GM12878 (cell line): ENCODE measurements at regions not wholly inside any gene's neighbourhood (a gene's known extent, or its start where the extent isn't known, plus 50 kb on each side); places are given as distances from the start of the nearest gene placed in this dataset.

ENCODE experiments used
- ATAC-seq: fragments of 200-7000 bp; cut with Tn5 transposase; 3 replicates; pipeline ENCODE4 v1.9.1; 2020; ENCODE audit warnings: mild to moderate bottlenecking, moderate library complexity
- BruUV-seq: library from RNA; stranded (reverse); fragments of 400-500 nt; replicated peaks from 2 replicates; lab custom pipeline; 2021; lab: Mats Ljungman, UMichigan
- CTCF ChIA-PET: fragments of 300-600 bp; sonication (Branson Sonifier 250); formaldehyde crosslinking; extraction: SDS; loops from one replicate; lab custom pipeline; 2021; ENCODE audit warnings: inconsistent platforms; lab: Yijun Ruan, JAX
- POLR2A ChIA-PET: fragments of 350-600 bp; formaldehyde crosslinking; extraction: SDS; loops from one replicate; lab custom pipeline; 2021; ENCODE audit warnings: inconsistent platforms; lab: Charles Lee
- RAD21 ChIA-PET: fragments of 300-600 bp; sonication (Branson Sonifier 250); formaldehyde crosslinking; loops from one replicate; lab custom pipeline; 2023; ENCODE audit warnings: antibody characterized with exemption; ENCODE audit not compliant: unreplicated experiment; lab: Charles Lee
- SMC1A ChIA-PET: fragments of 300-600 bp; sonication (Branson Sonifier 250); formaldehyde crosslinking; loops from one replicate; lab custom pipeline; 2023; ENCODE audit not compliant: unreplicated experiment, uncharacterized antibody; lab: Charles Lee
- DNase-seq: peaks from one replicate; pipeline ENCODE4 v3.0.0-alpha.2; 2011; ENCODE audit warnings: low read depth, low spot score
- FAIRE-seq: peaks from 3 replicates; lab custom pipeline; 2011; peaks lifted over from hg19 to GRCh38; lab: Jason Lieb, UNC
- H2AFZ ChIP-seq: 2 replicates; pipeline ENCODE4 v1.6.0; 2011; ENCODE audit warnings: low read depth, low read length, control low read depth; ENCODE audit not compliant: control insufficient read depth
- H3K27ac ChIP-seq: 2 replicates; pipeline ENCODE4 v1.5.1; 2011; ENCODE audit warnings: control low read depth; ENCODE audit not compliant: control insufficient read depth, insufficient read depth
- H3K27me3 ChIP-seq, 2 experiments: replicated peaks in 1 of 2; 2 replicates each; pipeline versions ENCODE4 v1.6.0 to v1.6.1; 2011; ENCODE audit warnings: low read length in 1 of 2; ENCODE audit not compliant: control insufficient read depth in 2 of 2, insufficient read depth in 2 of 2
- H3K36me3 ChIP-seq, 2 experiments: 2 replicates each; pipeline ENCODE4 v1.5.1; 2011; ENCODE audit warnings: low read length in 1 of 2; ENCODE audit not compliant: control insufficient read depth in 2 of 2, insufficient read depth in 2 of 2
- H3K4me1 ChIP-seq: 2 replicates; pipeline ENCODE4 v1.6.1; 2011; ENCODE audit warnings: mild to moderate bottlenecking, low read length, moderate library complexity, mixed read lengths; ENCODE audit not compliant: control insufficient read depth, insufficient read depth
- H3K4me2 ChIP-seq: 2 replicates; pipeline ENCODE4 v1.6.0; 2011; ENCODE audit warnings: control low read depth; ENCODE audit not compliant: control insufficient read depth, insufficient read depth
- H3K4me3 ChIP-seq: fragments of 200-600 bp; sonication (generic); 2 replicates; pipeline ENCODE4 v1.5.1; 2016
- H3K79me2 ChIP-seq: 2 replicates; pipeline ENCODE4 v1.6.0; 2011; ENCODE audit warnings: low read length; ENCODE audit not compliant: control insufficient read depth, insufficient read depth
- H3K9ac ChIP-seq: 2 replicates; pipeline ENCODE4 v1.8.0; 2011; ENCODE audit warnings: low read length, control low read depth, mixed read lengths; ENCODE audit not compliant: control insufficient read depth, insufficient read depth
- H3K9me3 ChIP-seq: replicated peaks from 3 replicates; pipeline ENCODE4 v1.5.1; 2011; ENCODE audit warnings: mild to moderate bottlenecking, low read length; ENCODE audit not compliant: control insufficient read depth, insufficient read depth
- H4K20me1 ChIP-seq: 2 replicates; pipeline ENCODE4 v1.6.0; 2011; ENCODE audit not compliant: control insufficient read depth, insufficient read depth
- BCL11A ChIP-seq: IDR thresholded peaks from 2 replicates; pipeline ENCODE4 v1.6.1; 2011; ENCODE audit warnings: low read depth, low read length
- HDGF ChIP-seq: fragments of 450-650 bp; IDR thresholded peaks from 2 replicates; pipeline ENCODE4 v1.6.1; 2016; ENCODE audit warnings: antibody characterized with exemption
- RAD21 ChIP-seq: IDR thresholded peaks from 2 replicates; pipeline ENCODE4 v1.6.1; 2011; ENCODE audit warnings: mild to moderate bottlenecking, low read depth, low read length, moderate library complexity; ENCODE audit not compliant: insufficient read depth
- SMARCA5 ChIP-seq: fragments of 450-650 bp; IDR thresholded peaks from 2 replicates; pipeline ENCODE4 v1.6.1; 2017; ENCODE audit warnings: mild to moderate bottlenecking
- SMC3 ChIP-seq: IDR thresholded peaks from 2 replicates; pipeline ENCODE4 v1.6.1; 2011; ENCODE audit warnings: low read length, improper control_type of control experiment, borderline replicate concordance
- SREBF1 ChIP-seq: IDR thresholded peaks from 2 replicates; pipeline ENCODE4 v1.6.1; 2012; ENCODE audit warnings: mild to moderate bottlenecking, low read length
- TCF3 ChIP-seq: IDR thresholded peaks from 2 replicates; pipeline ENCODE4 v1.6.1; 2012; ENCODE audit warnings: low read depth, mild to moderate bottlenecking, low read length, borderline replicate concordance; ENCODE audit not compliant: insufficient read depth
- ZNF622 ChIP-seq: fragments of 450-650 bp; IDR thresholded peaks from 2 replicates; pipeline ENCODE4 v1.6.1; 2017; ENCODE audit warnings: mild to moderate bottlenecking, inconsistent platforms
- in situ Hi-C: fragments of 300-500 bp; cut with MboI; formaldehyde crosslinking; loops from 9 replicates; pipeline ENCODE4 v1.14.3; 2018; ENCODE audit warnings: mixed read lengths
- intact Hi-C: fragments of 100-400 bp; cut with micrococcal nuclease; formaldehyde crosslinking; loops from one replicate; pipeline ENCODE4 v1.14.2; 2022; ENCODE audit not compliant: unreplicated experiment
- TF ChIP-seq, protein P1 (sequence below): IDR thresholded peaks from 2 replicates; pipeline ENCODE4 v1.6.1; 2012; ENCODE audit warnings: improper control_type of control experiment, low read depth, low read length; ENCODE audit not compliant: insufficient replicate concordance
- TF ChIP-seq, protein P2 (sequence below): IDR thresholded peaks from 2 replicates; pipeline ENCODE4 v1.6.1; 2011; ENCODE audit warnings: low read depth, low read length, improper control_type of control experiment, borderline replicate concordance
- TF ChIP-seq, protein P3 (sequence below), 3 experiments: IDR thresholded peaks in 2 of 3; conservative IDR thresholded peaks in 1 of 3; 2 replicates each; pipeline ENCODE4 v1.5.1; 2011; ENCODE audit warnings: low read depth in 3 of 3, low read length in 3 of 3, mild to moderate bottlenecking in 3 of 3, control low read depth in 2 of 3, moderate library complexity in 2 of 3, inconsistent platforms in 1 of 3, mixed read lengths in 1 of 3; ENCODE audit not compliant: control insufficient read depth in 2 of 3, insufficient read depth in 1 of 3; ENCODE audit errors: extremely low read depth in 1 of 3
- TF ChIP-seq, protein P4 (sequence below): fragments of 450-650 bp; IDR thresholded peaks from 2 replicates; pipeline ENCODE4 v1.6.1; 2017; ENCODE audit warnings: mild to moderate bottlenecking, moderate library complexity

DNA sequence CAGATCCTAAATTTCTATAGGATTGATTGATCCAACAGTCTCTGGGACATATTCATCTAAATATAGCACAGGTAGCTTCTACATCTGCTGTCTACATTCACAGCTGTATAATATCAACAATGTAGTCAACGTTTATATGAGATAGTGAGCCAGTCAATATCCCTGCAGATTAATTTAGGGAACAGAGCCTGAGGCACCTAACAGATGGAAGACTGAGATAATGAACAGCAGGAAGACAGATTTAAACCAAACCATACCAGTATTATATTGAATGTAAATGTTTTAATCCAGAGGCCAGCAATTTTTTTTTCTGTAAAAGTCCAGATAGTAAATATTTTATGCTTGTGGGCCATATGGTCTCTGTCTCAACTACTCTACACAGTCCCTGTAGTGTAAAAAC is 2072.4 kb downstream of the MRPL39 start (continued):
- TF ChIP-seq, protein P1, sequence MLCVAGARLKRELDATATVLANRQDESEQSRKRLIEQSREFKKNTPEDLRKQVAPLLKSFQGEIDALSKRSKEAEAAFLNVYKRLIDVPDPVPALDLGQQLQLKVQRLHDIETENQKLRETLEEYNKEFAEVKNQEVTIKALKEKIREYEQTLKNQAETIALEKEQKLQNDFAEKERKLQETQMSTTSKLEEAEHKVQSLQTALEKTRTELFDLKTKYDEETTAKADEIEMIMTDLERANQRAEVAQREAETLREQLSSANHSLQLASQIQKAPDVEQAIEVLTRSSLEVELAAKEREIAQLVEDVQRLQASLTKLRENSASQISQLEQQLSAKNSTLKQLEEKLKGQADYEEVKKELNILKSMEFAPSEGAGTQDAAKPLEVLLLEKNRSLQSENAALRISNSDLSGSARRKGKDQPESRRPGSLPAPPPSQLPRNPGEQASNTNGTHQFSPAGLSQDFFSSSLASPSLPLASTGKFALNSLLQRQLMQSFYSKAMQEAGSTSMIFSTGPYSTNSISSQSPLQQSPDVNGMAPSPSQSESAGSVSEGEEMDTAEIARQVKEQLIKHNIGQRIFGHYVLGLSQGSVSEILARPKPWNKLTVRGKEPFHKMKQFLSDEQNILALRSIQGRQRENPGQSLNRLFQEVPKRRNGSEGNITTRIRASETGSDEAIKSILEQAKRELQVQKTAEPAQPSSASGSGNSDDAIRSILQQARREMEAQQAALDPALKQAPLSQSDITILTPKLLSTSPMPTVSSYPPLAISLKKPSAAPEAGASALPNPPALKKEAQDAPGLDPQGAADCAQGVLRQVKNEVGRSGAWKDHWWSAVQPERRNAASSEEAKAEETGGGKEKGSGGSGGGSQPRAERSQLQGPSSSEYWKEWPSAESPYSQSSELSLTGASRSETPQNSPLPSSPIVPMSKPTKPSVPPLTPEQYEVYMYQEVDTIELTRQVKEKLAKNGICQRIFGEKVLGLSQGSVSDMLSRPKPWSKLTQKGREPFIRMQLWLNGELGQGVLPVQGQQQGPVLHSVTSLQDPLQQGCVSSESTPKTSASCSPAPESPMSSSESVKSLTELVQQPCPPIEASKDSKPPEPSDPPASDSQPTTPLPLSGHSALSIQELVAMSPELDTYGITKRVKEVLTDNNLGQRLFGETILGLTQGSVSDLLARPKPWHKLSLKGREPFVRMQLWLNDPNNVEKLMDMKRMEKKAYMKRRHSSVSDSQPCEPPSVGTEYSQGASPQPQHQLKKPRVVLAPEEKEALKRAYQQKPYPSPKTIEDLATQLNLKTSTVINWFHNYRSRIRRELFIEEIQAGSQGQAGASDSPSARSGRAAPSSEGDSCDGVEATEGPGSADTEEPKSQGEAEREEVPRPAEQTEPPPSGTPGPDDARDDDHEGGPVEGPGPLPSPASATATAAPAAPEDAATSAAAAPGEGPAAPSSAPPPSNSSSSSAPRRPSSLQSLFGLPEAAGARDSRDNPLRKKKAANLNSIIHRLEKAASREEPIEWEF, result no peak
- TF ChIP-seq TCF3 (no peak), RAD21 (no peak), ZNF622 (no peak), SREBF1 (no peak), SMARCA5 (no peak)

DNA sequence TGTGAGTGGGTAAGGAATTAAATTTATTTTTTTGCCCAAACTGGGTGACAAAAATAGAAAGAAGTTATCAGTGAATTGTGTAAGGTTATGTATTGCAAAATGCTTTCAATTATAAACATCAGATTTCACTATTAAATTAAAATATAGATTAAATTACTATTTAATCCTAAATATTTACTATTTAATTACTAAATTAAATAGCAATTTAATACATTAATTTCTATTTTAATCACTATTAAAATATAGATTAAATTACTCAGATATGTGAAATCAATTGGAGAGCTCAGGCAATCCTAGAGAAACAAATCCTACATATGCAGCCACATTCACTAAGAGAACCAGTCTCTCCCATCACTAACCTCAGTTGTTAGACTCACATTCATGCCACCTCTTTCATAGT is 2075.8 kb downstream of the MRPL39 start:
- intact Hi-C loops, result no loop called here
- H3K4me1 ChIP-seq, result no peaks in the 10 kb centered on the region
- ChIA-PET POLR2A (no interaction called here), SMC1A (no interaction called here), CTCF (no interaction called here), RAD21 (no interaction called here)
- H3K79me2 ChIP-seq, result no peaks in the 10 kb centered on the region
- no peak overlapping the region for H2AFZ ChIP-seq
- no TSS peak for BruUV-seq
- H3K9me3 ChIP-seq, result no peaks in the 10 kb centered on the region
- H3K4me2 ChIP-seq, result no peak overlapping the region
- no peaks in the 10 kb centered on the region for H3K27me3 ChIP-seq
- H4K20me1 ChIP-seq, result no peaks in the 10 kb centered on the region
- DNase-seq, result no peak
- no peak overlapping the region for H3K27ac ChIP-seq
- ATAC-seq, result no peak
- no peaks in the 10 kb centered on the region for H3K36me3 ChIP-seq
- in situ Hi-C loops, result no loop called here
- H3K9ac ChIP-seq, result no peak overlapping the region
- no peak overlapping the region for H3K4me3 ChIP-seq
- no peak for FAIRE-seq
- TF ChIP-seq SMC3 (no peak), HDGF (no peak), BCL11A (no peak)
- TF ChIP-seq, protein P2, sequence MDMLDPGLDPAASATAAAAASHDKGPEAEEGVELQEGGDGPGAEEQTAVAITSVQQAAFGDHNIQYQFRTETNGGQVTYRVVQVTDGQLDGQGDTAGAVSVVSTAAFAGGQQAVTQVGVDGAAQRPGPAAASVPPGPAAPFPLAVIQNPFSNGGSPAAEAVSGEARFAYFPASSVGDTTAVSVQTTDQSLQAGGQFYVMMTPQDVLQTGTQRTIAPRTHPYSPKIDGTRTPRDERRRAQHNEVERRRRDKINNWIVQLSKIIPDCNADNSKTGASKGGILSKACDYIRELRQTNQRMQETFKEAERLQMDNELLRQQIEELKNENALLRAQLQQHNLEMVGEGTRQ, result no peak
- TF ChIP-seq, protein P3, sequence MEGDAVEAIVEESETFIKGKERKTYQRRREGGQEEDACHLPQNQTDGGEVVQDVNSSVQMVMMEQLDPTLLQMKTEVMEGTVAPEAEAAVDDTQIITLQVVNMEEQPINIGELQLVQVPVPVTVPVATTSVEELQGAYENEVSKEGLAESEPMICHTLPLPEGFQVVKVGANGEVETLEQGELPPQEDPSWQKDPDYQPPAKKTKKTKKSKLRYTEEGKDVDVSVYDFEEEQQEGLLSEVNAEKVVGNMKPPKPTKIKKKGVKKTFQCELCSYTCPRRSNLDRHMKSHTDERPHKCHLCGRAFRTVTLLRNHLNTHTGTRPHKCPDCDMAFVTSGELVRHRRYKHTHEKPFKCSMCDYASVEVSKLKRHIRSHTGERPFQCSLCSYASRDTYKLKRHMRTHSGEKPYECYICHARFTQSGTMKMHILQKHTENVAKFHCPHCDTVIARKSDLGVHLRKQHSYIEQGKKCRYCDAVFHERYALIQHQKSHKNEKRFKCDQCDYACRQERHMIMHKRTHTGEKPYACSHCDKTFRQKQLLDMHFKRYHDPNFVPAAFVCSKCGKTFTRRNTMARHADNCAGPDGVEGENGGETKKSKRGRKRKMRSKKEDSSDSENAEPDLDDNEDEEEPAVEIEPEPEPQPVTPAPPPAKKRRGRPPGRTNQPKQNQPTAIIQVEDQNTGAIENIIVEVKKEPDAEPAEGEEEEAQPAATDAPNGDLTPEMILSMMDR (IDR thresholded peaks at IDR 0.05 in 2 of 3, conservative IDR thresholded peaks at IDR 0.05 in 1 of 3; ENCODE audit: control insufficient read depth in 2 of 3, extremely low read depth in 1 of 3, insufficient read depth in 1 of 3, low read depth in 3 of 3, low read length in 3 of 3), result no peak
- TF ChIP-seq, protein P4, sequence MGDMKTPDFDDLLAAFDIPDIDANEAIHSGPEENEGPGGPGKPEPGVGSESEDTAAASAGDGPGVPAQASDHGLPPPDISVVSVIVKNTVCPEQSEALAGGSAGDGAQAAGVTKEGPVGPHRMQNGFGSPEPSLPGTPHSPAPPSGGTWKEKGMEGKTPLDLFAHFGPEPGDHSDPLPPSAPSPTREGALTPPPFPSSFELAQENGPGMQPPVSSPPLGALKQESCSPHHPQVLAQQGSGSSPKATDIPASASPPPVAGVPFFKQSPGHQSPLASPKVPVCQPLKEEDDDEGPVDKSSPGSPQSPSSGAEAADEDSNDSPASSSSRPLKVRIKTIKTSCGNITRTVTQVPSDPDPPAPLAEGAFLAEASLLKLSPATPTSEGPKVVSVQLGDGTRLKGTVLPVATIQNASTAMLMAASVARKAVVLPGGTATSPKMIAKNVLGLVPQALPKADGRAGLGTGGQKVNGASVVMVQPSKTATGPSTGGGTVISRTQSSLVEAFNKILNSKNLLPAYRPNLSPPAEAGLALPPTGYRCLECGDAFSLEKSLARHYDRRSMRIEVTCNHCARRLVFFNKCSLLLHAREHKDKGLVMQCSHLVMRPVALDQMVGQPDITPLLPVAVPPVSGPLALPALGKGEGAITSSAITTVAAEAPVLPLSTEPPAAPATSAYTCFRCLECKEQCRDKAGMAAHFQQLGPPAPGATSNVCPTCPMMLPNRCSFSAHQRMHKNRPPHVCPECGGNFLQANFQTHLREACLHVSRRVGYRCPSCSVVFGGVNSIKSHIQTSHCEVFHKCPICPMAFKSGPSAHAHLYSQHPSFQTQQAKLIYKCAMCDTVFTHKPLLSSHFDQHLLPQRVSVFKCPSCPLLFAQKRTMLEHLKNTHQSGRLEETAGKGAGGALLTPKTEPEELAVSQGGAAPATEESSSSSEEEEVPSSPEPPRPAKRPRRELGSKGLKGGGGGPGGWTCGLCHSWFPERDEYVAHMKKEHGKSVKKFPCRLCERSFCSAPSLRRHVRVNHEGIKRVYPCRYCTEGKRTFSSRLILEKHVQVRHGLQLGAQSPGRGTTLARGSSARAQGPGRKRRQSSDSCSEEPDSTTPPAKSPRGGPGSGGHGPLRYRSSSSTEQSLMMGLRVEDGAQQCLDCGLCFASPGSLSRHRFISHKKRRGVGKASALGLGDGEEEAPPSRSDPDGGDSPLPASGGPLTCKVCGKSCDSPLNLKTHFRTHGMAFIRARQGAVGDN, result no peak
